Activated T-cell treated with anti-CD3 and anti-CD28 coated beads, Interleukin-2, amount 50 U/mL, for 1 hour (primary cell): ENCODE measurements at regions not wholly inside any gene's neighbourhood (a gene's known extent, or its start where the extent isn't known, plus 50 kb on each side); places are given as distances from the start of the nearest gene placed in this dataset.
"Not testable (repeated sequence)": the region's sequence is repeated elsewhere in the genome, so short reads cannot be mapped to it uniquely, and the experiment has no call there.

ENCODE experiments used
- DNase-seq: peaks from one replicate; pipeline ENCODE4 v3.0.0-alpha.2; 2020

- no peak for DNase-seq
Observed at GRCh38 chr12:5328669-5329517, 103.0 kb upstream of the NTF3 start.

- no peak for DNase-seq
Observed at GRCh38 chr12:5332551-5332950, 99.4 kb upstream of the NTF3 start.

- DNase-seq: no peak
Observed at GRCh38 chr12:5333096-5333495, 98.8 kb upstream of the NTF3 start.

GRCh38 chr12:5335069-5335468 lies 96.8 kb upstream of the NTF3 start:
- DNase-seq: no peak

DNA sequence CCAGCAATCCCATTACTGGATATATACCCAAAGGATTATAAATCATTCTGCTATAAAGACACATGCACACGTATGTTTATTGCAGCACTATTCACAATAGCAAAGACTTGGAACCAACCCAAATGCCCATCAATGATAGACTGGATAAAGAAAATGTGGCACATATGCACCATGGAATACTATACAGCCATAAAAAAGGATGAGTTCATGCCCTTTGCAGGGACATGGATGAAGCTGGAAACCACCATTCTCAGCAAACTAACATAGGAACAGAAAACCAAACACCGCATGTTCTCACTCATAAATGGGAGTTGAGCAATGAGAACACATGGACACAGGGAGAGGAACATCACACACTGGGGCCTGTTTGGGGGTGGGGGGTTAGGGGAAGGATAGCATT lies 90.8 kb upstream of the NTF3 start:
- not testable (repeated sequence) for DNase-seq

- DNase-seq: no peak
Observed at GRCh38 chr12:5343711-5344110, 88.2 kb upstream of the NTF3 start.

GRCh38 chr12:5344131-5344530 lies 87.8 kb upstream of the NTF3 start:
- no peak for DNase-seq

- no peak for DNase-seq
Observed at GRCh38 chr12:5345534-5345933, 86.4 kb upstream of the NTF3 start.

GRCh38 chr12:5348057-5348456 lies 83.9 kb upstream of the NTF3 start:
- no peak for DNase-seq

GRCh38 chr12:5348491-5348890 lies 83.4 kb upstream of the NTF3 start:
- DNase-seq: no peak

GRCh38 chr12:5364036-5364770 lies 67.7 kb upstream of the NTF3 start:
- DNase-seq: no peak

GRCh38 chr12:5369298-5369697 lies 62.6 kb upstream of the NTF3 start:
- no peak for DNase-seq

DNA sequence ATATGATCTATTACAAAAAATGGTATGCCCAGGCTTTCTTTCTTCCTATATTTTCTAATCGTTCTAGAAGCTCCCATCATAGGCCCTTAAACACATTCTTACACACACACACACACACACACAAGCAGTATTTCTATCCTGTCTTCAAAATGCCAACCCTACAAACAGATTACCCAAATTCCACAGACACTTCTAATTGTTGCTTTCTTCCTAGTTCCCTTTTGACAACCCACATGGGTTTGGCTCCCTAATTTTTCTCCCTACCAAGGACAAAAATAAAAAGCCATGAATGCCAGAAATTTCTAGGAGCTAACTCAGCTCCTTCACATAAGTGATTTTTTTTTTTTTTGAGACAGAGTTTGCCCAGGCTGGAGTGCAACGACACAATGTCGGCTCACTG lies 60.3 kb upstream of the NTF3 start:
- DNase-seq: no peak

DNA sequence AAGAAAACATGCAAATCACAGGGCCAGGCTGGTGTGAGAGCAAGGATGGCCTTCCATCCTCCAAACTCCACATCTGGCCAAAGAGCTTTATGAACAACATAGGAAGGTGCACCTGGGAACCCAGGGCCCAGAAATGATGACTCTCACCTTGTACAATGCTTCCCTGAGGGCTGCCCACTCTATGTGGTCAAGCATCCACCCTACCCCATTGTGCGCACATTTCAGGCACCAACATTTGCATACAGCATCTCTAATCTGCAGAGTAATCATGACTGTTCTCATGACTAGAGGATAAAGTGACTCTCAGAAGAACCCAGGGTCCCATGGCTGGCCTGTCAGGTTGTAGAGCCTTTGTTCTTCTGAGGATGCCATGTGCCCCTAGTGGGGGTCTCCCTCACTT lies 57.2 kb upstream of the NTF3 start:
- no peak for DNase-seq

DNA sequence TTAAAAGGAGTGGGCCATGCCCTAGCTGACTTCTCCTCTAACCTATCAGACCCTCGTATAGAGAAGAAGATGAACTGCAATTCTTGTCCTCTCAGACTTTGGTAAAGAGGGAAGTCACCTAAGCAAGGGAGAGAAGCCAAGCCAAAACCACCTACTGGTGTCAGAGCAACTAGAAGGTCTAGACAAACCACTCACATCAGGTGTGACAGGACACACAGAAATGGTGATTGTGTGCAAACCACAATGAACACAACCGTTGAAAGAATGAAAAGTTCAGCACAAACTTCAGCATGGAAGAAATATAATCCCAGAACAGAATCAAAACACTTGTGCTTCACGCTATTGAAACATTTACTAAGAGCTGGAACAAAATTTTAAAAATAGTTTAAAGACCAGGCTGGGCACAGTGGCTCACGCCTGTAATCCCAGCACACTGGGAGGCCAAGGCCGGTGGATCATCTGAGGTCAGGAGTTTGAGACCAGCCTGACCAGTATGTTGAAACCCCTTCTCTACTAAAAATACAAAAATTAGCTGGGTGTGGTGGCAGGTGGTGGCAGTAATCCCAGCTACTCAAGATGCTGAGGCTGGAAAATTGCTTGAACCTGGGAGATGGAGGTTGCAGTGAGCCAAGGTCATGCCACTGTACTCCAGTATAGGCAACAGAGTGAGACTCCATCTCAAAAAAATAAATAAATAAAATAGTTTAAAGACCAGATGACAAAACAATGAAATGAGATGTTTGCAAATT lies 56.2 kb upstream of the NTF3 start:
- no peak for DNase-seq

- no peak for DNase-seq
Observed at GRCh38 chr12:5376591-5377207, 55.2 kb upstream of the NTF3 start.

DNA sequence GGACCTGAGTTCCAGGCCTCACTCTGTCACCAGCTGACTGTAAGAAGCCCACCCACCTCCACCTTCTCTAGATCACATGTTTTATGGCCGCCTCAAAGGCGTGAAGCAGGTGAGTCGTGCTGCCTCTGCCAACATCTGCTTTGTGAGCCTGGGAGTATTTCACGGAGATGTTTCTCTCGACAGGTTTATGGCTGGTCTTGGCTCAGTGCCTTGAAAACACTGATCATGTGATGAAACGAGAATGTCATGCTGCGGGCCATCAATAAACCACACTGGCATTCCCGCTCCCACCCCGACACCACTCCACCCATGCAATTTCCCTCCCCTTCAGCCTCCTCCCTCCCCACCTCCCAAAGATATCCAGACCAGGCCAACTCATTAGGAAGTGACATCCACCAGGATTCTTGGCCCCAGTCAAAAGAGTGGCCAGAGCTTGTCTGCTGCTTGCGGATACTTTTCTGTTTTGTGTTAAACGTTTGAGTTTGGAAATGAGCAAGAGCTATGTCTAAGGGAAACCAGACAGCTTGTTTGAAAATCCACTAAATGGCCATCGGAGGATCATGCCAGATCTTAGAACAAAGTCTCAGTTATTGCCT lies 53.8 kb upstream of the NTF3 start:
- DNase-seq: no peak

DNA sequence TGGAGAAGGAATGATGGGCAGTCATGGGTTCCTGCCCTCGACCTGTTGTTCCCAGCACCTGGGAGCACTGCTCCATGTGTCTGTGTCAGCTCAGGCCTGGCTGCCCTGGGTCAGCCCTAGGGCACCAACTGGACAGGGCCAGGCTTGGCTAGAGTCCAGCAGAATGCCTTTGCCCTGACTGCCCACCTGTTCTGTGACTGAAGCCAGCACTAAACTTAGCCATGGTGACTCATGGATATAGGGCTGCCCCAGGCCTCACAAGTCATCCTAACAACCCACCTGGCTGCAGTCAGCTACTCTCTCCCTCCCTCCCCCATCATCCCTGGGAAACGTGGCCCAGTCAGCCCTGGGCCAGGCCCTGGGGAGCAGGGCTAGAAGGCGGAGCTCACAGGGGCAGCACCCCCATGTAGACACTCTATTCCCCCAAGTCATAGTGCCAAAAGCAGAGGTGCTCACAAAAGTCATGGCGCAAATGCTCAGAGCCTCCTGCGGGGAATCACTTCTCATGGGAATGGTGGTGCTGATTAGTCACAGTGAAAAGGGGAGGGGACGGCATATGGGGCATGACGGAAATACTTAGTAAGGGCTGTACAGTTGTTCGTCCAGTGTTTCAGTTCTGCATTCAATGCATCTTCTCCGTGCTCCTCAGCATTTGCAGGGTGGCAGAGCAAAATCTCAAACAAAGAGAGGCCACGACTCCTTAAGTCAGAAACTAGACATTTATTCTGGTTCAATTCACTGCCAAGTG lies 52.0 kb upstream of the NTF3 start:
- DNase-seq: no peak
